ENCODE measurements at regions not wholly inside any gene's neighbourhood (a gene's known extent, or its start where the extent isn't known, plus 50 kb on each side); places are given as distances from the start of the nearest gene placed in this dataset.

- TF ChIP-seq GATA2 (CRISPR knock-in tag; IDR thresholded peaks at IDR 0.05) (no peak), EP300 (IDR thresholded peaks at IDR 0.05; ENCODE audit: borderline replicate concordance in 1 of 2, low read depth in 1 of 2, low read length in 1 of 2) (no peak), IRF3 (IDR thresholded peaks at IDR 0.05; ENCODE audit: low read depth, low read length) (no peak), NRF1 (IDR thresholded peaks at IDR 0.05; ENCODE audit: low read depth, low read length) (no peak), USF2 (IDR thresholded peaks at IDR 0.05; ENCODE audit: borderline replicate concordance, low read depth, low read length) (no peak), FOSL2 (IDR thresholded peaks at IDR 0.05; ENCODE audit: borderline replicate concordance, low read depth) (no peak)
Observed at GRCh38 chr14:76597387-76597786, 163.9 kb upstream of the VASH1 start (continued).

GRCh38 chr14:76599141-76599540 lies 162.1 kb upstream of the VASH1 start:
- Histone ChIP-seq H3K9ac (no peak overlapping the region), H3K4me2 (no peak overlapping the region), H3K27me3 (ENCODE audit: insufficient read depth) (no peaks in the 10 kb centered on the region), H3K79me2 (ENCODE audit: insufficient read depth) (no peaks in the 10 kb centered on the region), H3K27ac (ENCODE audit: low read depth in 2 of 2, low read length in 1 of 2) (no peak overlapping the region), H3K9me2 (no peaks in the 10 kb centered on the region), H2AFZ (ENCODE audit: low read depth) (no peak overlapping the region), H4K20me1 (ENCODE audit: insufficient read depth) (no peaks in the 10 kb centered on the region), H3K36me3 (replicated peaks in 1 of 2; ENCODE audit: control insufficient read depth in 1 of 2, insufficient read depth in 2 of 2, low read length in 1 of 2) (no peaks in the 10 kb centered on the region), H3K4me3 (ENCODE audit: low read depth in 2 of 2, low read length in 1 of 2) (no peak overlapping the region), H3K4me1 (ENCODE audit: control insufficient read depth in 1 of 2, insufficient read depth in 2 of 2, low read depth in 1 of 2, low read length in 1 of 2) (no peaks in the 10 kb centered on the region), H3K9me3 (no peaks in the 10 kb centered on the region), H3F3A (replicated peaks; ENCODE audit: insufficient read depth) (no peaks in the 10 kb centered on the region)
- TF ChIP-seq SIN3A (IDR thresholded peaks at IDR 0.05; ENCODE audit: borderline replicate concordance, low read depth, low read length) (no peak), EZH2phosphoT487 (IDR thresholded peaks at IDR 0.05; ENCODE audit: borderline replicate concordance, low read depth) (no peak), NFIC (IDR thresholded peaks at IDR 0.05; ENCODE audit: borderline replicate concordance) (no peak), NRF1 (IDR thresholded peaks at IDR 0.05; ENCODE audit: low read depth, low read length) (no peak), MAX (IDR thresholded peaks at IDR 0.05; ENCODE audit: low read depth) (no peak), FOXM1 (IDR thresholded peaks at IDR 0.05; ENCODE audit: low read depth) (no peak), CHD2 (IDR thresholded peaks at IDR 0.05; ENCODE audit: low read length, partially characterized antibody) (no peak), TCF12 (IDR thresholded peaks at IDR 0.05) (no peak), ELF1 (IDR thresholded peaks at IDR 0.05) (no peak), REST (IDR thresholded peaks at IDR 0.05; ENCODE audit: low read depth, low read length) (no peak), RXRA (IDR thresholded peaks at IDR 0.05; ENCODE audit: borderline replicate concordance, low read depth) (no peak), GATA2 (CRISPR knock-in tag; IDR thresholded peaks at IDR 0.05) (no peak), GABPA (IDR thresholded peaks at IDR 0.05; ENCODE audit: low read depth) (no peak), RAD21 (IDR thresholded peaks at IDR 0.05; ENCODE audit: low read length) (no peak), TAF1 (IDR thresholded peaks at IDR 0.05; ENCODE audit: borderline replicate concordance, low read depth, low read length) (no peak), FOXJ3 (CRISPR knock-in tag; IDR thresholded peaks at IDR 0.05) (no peak), CTCF (IDR thresholded peaks at IDR 0.05) (no peak), POLR2AphosphoS5 (IDR thresholded peaks at IDR 0.05; ENCODE audit: low read depth, low read length) (no peak), FOSL2 (IDR thresholded peaks at IDR 0.05; ENCODE audit: borderline replicate concordance, low read depth) (no peak)
- POLR2A ChIA-PET: no interaction called here
- CTCF ChIA-PET: interaction anchor here (1.1 to 1.2 kb wide), 2 partner anchors 21 to 84 kb away, joined by 3 to 4 read pairs; no protein-coding TSS in a partner anchor
- no peak for DNase-seq
- WGBS (ENCODE audit: low lambda C conversion rate): 15% methylated on average over 4 of the region's 4 CpGs
